GM19463 (cell line): ENCODE measurements at regions not wholly inside any gene's neighbourhood (a gene's known extent, or its start where the extent isn't known, plus 50 kb on each side); places are given as distances from the start of the nearest gene placed in this dataset.

Experiments
- ATAC-seq: cut with Tn5 transposase; IDR thresholded peaks from one replicate; pipeline ENCODE4 v1.9.1; 2021; ENCODE audit warnings: mild to moderate bottlenecking, moderate library complexity; ENCODE audit not compliant: unreplicated experiment

DNA sequence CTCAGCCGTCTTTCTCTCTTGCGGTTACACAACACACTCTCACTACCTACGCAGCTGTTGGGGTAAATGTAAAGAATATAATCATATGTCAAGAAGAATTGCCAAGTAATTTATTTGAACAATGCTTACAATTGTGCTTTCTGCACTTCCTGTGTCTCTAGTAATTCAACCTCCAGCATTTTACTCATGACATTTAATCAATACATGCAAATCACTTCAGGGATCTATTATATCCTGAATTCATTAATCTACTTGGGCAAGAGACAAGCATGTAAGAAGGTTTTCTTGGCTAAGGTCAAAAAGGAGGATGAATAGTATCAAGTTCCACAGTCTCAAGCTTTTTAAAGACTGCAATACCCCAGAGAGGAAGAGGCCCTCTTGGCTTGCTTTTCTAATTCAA is 562.9 kb upstream of the ADARB2 start:
- no peak for ATAC-seq

GRCh38 chr10:2296179-2296891 is 559.0 kb upstream of the ADARB2 start:
- no peak for ATAC-seq

DNA sequence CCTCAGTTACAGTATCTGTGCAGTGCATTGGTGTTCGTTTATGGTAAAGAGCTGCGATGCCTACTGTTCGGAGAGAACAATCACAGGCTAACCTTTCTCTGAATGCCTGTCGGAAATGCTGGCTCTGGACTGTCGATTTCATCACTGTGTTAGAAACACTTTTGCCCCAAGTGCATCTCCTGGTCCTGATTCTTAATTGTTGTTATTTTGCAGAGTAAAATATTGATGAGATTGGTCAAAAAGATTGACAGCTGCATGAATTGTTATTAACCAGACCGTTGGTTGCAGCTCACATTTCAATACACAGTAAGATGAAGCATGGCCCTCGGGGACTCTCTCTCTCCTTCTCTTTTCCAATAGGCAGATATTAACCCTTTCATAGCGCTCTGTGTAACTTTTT is 557.4 kb upstream of the ADARB2 start:
- ATAC-seq = no peak

DNA sequence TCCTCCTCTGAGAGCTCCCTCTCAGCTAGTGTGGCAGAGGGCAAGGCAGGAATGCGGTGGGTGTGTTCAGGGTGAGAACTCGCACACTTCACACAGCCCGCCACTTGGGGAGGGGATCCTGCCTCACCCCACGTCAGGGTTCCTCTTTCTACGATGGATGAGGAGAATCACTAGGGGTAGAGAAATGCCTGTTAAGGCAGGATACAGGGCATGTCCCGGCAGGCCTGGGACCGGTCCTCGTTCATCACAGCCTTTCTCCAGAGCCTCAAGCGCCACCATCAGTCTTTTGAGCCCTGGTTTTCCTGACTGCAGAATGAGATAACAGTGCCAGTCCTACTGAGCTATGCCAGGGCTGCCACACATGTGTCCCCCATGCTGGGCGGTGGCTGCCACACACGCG is 546.7 kb upstream of the ADARB2 start:
- no peak for ATAC-seq

GRCh38 chr10:2282202-2282601 is 544.9 kb upstream of the ADARB2 start:
- ATAC-seq = no peak

DNA sequence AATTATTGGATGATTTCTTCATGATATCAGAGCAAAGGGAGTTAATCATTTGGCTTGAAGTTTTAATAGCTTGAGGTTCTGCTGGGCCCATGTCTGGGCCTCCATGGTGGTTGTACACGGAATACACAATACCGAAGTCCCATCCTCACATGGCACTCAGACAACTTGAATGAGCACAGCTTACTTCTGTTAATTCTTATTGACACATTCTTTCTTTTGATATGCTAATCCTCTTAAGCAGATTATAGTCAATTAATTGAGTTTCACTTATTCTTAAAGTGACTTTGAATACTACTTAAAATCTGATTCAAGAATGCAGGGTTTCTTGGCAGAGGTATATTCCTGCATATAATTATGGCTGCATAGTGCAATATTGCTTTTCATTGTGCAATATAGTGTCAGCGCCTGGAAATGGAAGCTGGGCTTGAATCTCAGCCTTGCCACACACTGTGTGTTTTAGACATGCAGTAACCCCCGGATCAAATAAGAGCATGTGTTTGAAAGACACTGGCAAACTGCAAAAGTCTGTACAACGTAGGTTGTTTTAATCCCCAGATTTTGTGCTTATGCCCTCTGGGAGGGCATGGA is 543.5 kb upstream of the ADARB2 start:
- no peak for ATAC-seq

DNA sequence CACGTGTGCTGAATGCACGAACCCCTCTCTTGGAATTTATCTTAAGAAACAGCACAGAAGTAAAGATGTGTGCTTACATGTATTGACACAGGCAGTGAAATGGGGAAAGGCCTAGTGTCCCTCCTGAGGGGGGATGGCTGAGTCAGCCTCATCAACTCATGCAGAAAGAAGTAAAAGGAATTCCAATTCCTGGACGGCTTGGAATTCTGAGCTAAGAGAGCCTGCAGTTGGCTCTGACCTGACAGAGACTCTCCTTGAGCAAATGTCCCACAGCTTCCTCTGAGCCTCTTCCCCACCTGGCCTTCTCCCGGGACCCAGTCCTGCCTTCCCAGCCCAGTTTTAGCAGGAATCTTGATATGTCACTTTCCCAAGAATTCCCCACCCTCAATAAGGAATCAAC is 542.4 kb upstream of the ADARB2 start:
- no peak for ATAC-seq

GRCh38 chr10:2278363-2278762 is 541.0 kb upstream of the ADARB2 start:
- no peak for ATAC-seq

- no peak for ATAC-seq
Measured at GRCh38 chr10:2263561-2263960, 526.2 kb upstream of the ADARB2 start.

DNA sequence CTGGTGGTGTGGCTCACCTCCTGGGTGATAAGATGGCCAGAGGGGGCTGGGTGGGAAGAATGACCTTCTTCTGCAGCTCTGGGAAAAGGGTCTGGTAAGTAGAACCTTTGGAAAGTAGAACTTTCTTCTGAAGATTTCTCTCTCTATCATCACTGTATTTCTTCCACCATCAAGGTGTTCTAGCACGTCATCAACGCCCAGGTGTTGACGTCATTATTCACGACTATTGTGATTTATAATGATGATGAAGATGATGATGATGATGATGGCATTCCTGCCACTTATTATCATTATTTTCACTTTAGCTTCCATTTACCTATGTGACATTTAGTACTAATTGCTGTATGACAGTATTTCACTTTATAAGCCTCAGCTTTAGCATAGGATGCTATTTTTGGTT is 525.6 kb upstream of the ADARB2 start:
- ATAC-seq = no peak

DNA sequence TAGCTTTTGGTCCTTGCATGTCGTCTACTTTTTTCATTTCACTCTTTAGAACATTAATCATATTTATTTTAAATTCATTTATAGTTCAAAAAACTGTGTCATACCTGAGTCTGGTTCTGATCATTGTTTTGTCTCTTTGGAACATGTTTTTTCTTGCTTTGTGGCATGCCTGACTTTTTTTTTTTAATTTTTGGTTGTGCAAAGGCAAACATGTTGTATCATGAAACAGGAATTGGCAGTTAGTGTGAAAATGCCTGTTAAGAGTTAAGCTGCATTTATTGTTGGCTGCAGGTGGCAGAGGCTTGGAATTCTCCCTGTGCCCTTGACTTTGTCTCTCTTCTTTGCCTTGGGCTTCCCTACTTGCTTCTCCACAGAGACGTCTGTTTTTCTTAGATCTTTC is 525.0 kb upstream of the ADARB2 start:
- no peak for ATAC-seq

DNA sequence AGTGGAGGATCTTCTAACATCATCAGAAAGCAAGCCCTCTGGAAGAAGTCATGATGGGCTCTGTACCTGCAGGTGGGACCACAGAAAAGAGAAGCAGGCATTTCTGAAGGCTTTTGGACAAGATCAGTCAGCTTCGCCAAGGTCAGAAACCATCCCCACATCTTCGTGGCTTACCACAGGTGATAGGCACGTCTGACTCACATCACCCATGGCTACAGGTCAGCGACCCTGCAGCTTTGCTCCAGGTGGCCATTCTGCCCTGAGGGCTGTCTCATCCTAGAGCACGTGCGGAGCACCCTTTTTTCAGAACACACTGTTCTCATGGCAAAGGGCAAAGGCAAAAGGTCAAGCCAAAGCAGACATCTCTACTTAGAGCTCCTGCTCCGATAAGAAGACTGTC is 518.9 kb upstream of the ADARB2 start:
- no peak for ATAC-seq

GRCh38 chr10:2252096-2252495 is 514.8 kb upstream of the ADARB2 start:
- no peak for ATAC-seq

- no peak for ATAC-seq
Measured at GRCh38 chr10:2251631-2252030, 514.3 kb upstream of the ADARB2 start.

DNA sequence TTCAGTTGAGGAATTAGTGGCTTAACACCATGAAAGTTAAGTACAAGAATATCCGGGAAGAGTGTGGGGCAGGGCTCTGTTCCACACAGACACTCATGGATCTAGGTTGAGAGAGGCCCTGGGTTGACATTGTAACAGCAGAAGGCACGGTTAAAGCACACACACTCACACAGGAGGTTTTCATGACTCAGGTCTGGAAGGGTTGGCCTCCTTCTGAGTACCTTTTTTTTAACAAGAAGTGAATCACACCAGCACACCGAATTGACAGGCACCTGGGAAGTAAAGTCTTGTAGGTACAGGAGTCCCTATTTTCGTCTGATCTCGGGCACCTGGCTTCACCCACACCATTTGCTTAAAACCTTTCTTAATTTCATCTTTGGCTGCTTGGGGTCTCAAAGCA is 509.4 kb upstream of the ADARB2 start:
- no peak for ATAC-seq

- no peak for ATAC-seq
Measured at GRCh38 chr10:2245580-2245979, 508.3 kb upstream of the ADARB2 start.

GRCh38 chr10:2244471-2244870 is 507.1 kb upstream of the ADARB2 start:
- no peak for ATAC-seq

GRCh38 chr10:2236876-2237275 is 499.6 kb upstream of the ADARB2 start:
- no peak for ATAC-seq

DNA sequence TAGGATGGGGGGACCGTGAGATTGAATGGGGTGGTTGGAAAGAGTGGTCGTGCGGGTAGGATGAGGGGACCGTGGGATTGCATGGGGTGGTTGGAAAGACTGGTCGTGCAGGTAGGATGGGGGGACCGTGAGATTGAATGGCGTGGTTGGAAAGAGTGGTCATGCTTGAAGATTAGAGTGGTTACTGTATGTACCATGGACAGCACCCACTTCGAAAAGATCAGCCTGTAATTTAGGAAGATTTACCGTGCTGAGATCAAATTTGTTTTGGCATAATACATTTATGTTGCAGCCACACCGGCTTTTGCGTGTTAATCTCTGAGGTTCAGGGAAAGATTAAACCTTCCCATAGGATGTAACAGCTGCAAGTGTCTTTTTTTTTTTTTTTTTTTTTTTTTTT is 495.2 kb upstream of the ADARB2 start:
- no peak for ATAC-seq

- no peak for ATAC-seq
Measured at GRCh38 chr10:2230478-2230877, 493.2 kb upstream of the ADARB2 start.

- ATAC-seq = no peak
Measured at GRCh38 chr10:2228320-2228901, 491.1 kb upstream of the ADARB2 start.

DNA sequence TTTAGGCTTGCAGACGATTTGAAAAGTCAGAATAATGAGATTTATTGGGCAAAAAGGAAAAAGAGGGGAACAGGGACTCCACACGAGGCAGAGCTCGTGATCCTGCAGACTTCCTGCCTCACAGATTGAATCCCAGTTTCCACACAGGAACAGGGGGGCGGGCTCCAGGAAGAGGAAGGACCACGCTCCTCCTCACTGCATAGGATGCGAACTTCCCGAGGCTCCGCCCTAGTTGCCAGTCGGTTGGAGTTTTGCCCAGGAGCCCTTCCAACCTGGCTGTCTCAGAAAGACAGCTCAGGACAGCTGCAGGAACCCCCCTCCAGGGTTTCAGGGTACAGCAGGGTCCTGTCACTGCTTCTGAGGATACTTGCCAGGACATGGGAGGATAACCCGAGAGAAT is 488.3 kb upstream of the ADARB2 start:
- ATAC-seq = no peak
